GM19240 (cell line): ENCODE measurements at regions not wholly inside any gene's neighbourhood (a gene's known extent, or its start where the extent isn't known, plus 50 kb on each side); places are given as distances from the start of the nearest gene placed in this dataset.

Source experiments
- DNase-seq: peaks from one replicate; pipeline ENCODE4 v3.0.0; 2011; ENCODE audit warnings: low spot score; ENCODE audit not compliant: insufficient read length

GRCh38 chr2:237242091-237242536, 156.4 kb downstream of the COPS8 start:
- DNase-seq = no peak

- no peak for DNase-seq
These were observed 157.8 kb downstream of the COPS8 start for GRCh38 chr2:237243487-237243886.

- DNase-seq = no peak
These were observed 158.5 kb downstream of the COPS8 start for GRCh38 chr2:237244178-237244577.

GRCh38 chr2:237244976-237245646, 159.4 kb downstream of the COPS8 start:
- no peak for DNase-seq

DNA sequence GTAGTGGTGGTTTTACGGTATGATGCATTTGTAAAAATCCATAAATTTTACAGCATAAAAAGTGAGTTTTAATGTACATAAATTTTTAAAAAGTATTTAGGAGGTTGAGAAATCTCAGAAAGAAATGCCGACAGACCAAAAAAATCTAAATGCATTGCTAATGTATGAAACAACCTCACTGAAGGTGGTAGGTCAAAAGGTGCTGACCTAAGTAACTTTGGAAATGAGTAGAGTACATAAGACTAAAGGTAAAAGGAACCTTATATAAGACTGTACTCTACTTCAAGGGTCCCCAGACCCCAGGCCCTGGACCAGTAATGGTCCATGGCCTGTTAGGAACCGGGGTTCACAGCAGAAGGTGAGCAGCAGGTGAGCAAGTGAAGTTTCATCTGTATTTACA, 163.4 kb downstream of the COL6A3 start:
- no peak for DNase-seq

DNA sequence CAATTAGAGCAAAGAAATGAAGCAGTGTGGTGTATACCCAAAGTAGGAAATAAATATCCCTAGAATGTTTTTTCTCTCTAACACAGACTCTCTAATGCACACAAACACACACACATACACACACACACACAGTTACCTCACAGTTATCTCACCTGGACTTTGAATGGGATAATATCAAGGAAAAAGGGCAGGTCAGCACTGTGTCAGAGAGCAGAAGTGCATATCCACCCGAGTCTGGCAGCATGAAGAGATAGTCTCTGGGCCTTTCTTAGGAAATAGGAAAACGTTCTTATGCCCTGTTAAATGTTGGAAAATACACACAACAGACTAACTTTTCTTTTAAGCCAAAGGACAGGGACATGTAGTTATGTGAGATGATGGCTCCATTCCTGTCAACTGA, 162.0 kb downstream of the COL6A3 start:
- DNase-seq = no peak

DNA sequence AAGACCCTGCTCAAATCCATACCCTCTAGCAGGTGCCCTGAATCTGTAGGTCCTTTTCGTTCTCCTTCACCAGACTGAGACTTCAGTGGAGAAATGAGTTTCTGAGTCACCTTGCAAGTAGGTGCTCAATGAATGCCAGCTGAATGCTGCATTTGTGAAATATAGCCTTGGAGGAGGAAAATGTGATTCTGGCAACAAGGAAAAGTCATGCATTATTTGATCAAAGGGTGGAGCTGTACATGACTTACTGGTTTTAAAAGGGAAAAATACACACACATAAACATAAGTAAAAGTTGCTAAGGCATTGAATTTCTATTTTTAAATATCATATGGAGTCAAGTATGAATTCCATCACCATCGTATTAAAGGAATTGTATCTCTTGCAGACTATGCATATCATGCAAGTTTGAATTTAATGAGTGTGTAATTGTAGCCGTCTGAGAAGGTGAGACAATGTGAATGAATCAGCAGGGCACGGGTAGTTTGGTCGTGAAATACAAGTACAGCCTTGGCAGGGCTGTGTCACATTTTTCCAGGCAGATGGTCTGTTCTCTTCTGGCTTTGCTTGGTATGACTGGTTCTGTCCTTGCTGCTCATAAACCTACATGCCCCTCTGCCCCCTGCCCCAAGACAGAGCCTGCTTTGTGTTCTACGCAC, 160.8 kb downstream of the COL6A3 start:
- no peak for DNase-seq

GRCh38 chr2:237254369-237254861, 159.5 kb downstream of the COL6A3 start:
- no peak for DNase-seq

DNA sequence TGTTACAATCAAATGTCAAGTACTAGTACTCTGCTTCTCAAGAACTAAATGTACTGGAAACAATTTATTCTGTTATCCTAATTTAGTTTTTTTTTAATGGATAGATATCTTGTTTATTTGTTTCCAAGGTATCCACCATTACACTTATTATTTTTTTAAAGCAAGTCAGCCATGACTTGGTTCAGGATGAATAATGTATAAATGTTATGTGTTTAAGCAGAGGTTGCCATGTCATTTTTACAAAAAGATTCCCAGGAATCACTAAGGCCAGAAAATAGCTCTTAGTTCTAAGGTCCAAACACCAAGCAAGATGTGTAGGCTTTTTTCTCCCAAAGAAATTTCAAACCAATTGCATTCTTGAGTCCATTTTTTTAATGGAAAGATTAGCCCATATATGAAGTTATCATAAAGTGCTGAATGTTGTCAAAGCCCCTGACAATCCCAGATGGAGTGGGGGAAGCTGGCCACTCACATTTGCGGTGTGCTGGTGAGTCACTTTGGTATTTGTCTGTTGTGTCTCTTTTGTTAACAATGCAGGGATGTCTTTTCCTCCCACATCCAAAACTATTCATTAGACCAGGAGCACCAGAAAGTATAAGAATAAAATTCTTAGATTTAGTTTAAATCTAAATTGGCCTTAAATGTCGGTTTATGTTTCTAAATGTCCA, 158.9 kb downstream of the COL6A3 start:
- no peak for DNase-seq

DNA sequence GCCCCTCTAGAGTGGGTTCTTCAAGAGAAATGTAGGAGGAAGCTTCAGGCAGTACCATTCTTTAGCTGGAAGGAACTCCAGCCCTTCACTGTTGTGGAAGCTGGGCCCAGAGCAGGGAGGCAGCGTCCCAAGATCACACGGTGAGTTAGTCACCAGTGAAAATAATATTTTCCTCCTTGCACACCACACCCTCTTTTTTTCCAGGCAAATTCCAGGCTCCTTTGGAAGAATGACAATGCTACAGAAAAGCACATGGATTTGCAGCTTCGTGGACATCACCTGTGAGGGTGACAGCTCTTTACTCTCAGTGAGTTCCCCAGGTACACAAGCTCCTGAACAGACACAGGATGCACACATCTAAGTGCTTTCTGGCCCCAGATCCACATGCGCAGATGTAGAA, 157.1 kb downstream of the COL6A3 start:
- no peak for DNase-seq

- no peak for DNase-seq
These were observed 156.5 kb downstream of the COL6A3 start for GRCh38 chr2:237257471-237257951.

DNA sequence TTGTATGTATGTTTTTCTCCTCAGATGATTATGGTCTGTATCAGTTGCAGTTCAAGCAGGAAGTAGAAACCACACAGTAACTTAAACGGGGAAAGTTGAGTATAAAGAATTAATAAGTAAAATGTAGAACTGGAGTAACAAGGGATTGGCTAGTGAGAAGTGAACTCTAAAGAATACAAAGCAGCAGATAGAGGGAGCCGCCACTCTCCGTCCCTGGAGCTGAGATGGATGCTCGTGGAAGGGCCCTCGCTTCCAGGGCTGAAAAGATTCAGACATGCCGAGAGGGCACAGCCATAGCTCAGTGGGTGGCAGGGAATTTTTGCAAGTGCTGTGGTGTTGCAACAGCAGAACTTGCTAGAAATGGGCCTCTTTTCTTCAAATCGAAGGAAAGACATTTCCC, 155.8 kb downstream of the COL6A3 start:
- no peak for DNase-seq

DNA sequence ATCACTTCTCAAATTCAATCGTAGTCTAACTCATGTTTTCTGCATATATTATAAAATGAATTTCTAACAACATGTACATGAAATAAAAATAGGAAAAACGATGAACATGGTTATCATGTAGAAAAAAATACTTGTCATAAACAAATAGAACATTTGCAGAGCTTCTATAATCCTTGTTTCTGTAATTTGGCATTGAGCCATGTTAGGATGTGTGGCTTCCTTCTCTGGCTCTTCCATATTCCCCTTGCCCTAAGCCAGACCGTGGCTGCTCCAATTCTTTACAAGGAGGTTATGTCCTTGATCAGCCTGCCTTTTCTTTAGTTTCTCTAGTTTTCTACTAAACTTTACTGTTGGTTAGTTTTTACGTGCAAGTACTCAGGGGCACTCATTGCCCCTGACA, 155.3 kb downstream of the COL6A3 start:
- DNase-seq = no peak

DNA sequence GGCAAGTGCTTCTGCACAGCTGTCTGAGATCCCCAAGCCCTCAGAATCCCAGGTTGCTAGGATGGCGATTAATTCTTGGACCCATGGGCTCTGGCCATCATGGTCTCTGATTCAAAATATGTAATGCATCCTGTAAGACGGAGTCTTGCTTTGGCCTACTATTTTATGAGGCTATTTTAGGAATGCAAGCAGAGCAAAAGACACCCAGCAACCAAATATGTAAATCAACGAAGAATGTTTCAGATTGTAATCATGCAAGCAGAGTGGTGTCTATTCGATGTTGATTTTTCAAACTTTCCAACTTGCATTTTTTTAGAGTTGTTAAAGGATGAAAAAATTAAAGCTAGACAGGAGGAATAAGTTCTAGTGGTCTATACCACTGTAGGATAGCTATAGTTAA, 154.8 kb downstream of the COL6A3 start:
- DNase-seq = no peak

DNA sequence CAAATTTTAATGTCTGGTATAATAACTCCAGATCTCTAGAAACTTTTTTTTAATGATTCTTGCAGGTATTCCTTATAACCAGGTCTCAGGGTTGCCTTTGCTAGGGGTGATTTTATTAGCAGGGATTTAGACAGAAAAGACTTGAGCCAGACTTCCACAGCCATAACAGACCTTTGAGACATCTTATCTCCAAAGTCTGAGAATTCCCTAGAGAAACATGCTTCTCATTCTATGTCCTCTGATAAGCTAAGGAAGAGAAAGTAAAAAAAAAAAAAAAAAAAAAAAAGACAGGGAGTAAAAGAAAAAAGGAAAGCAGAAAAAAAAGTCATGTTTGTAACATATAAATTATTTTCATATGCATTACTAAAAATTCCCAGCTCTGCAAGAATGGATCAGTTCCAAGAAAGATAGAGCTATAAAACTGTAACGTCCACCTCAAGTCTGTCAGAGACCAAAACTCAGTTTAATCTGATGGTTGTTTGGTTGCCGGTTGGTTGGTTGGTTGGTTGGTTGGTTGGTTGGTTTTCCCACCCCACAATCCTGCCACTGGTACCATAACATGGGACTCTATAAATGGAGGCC, 153.8 kb downstream of the COL6A3 start:
- DNase-seq = no peak

- no peak for DNase-seq
These were observed 153.3 kb downstream of the COL6A3 start for GRCh38 chr2:237260686-237261085.

GRCh38 chr2:237261327-237261726, 152.6 kb downstream of the COL6A3 start:
- no peak for DNase-seq

- DNase-seq = no peak
These were observed 150.9 kb downstream of the COL6A3 start for GRCh38 chr2:237262838-237263771.

- no peak for DNase-seq
These were observed 149.3 kb downstream of the COL6A3 start for GRCh38 chr2:237264480-237265219.
